GM18873 (cell line): ENCODE measurements at regions not wholly inside any gene's neighbourhood (a gene's known extent, or its start where the extent isn't known, plus 50 kb on each side); places are given as distances from the start of the nearest gene placed in this dataset.

Source experiments
- ATAC-seq: cut with Tn5 transposase; IDR thresholded peaks from one replicate; pipeline ENCODE4 v1.9.1; 2021; ENCODE audit warnings: mild to moderate bottlenecking, moderate library complexity, moderate number of reproducible peaks; ENCODE audit not compliant: unreplicated experiment, low FRiP score

GRCh38 chr4:107255596-107255995 lies 219.5 kb upstream of the DKK2 start:
- no peak for ATAC-seq

GRCh38 chr4:107255114-107255513 lies 219.0 kb upstream of the DKK2 start:
- no peak for ATAC-seq

GRCh38 chr4:107253579-107254068 lies 217.5 kb upstream of the DKK2 start:
- no peak for ATAC-seq

GRCh38 chr4:107253090-107253489 lies 217.0 kb upstream of the DKK2 start:
- no peak for ATAC-seq

GRCh38 chr4:107252571-107252970 lies 216.5 kb upstream of the DKK2 start:
- ATAC-seq: no peak

- ATAC-seq: no peak
These were observed 212.5 kb upstream of the DKK2 start for GRCh38 chr4:107248571-107248970.

GRCh38 chr4:107247738-107248137 lies 211.6 kb upstream of the DKK2 start:
- ATAC-seq: no peak

GRCh38 chr4:107246761-107247160 lies 210.6 kb upstream of the DKK2 start:
- ATAC-seq: no peak

- no peak for ATAC-seq
These were observed 207.1 kb upstream of the DKK2 start for GRCh38 chr4:107243141-107243781.

- no peak for ATAC-seq
These were observed 184.9 kb upstream of the DKK2 start for GRCh38 chr4:107220976-107221375.

GRCh38 chr4:107219681-107220080 lies 183.6 kb upstream of the DKK2 start:
- ATAC-seq: no peak

GRCh38 chr4:107216379-107216778 lies 180.3 kb upstream of the DKK2 start:
- no peak for ATAC-seq

GRCh38 chr4:107215222-107215621 lies 179.1 kb upstream of the DKK2 start:
- ATAC-seq: no peak

GRCh38 chr4:107213880-107214279 lies 177.8 kb upstream of the DKK2 start:
- no peak for ATAC-seq

GRCh38 chr4:107213410-107213809 lies 177.3 kb upstream of the DKK2 start:
- ATAC-seq: no peak

- ATAC-seq: no peak
These were observed 176.5 kb upstream of the DKK2 start for GRCh38 chr4:107212565-107212964.

GRCh38 chr4:107210450-107211239 lies 174.5 kb upstream of the DKK2 start:
- ATAC-seq: no peak

GRCh38 chr4:107203733-107204132 lies 167.6 kb upstream of the DKK2 start:
- ATAC-seq: no peak

- ATAC-seq: no peak
These were observed 166.6 kb upstream of the DKK2 start for GRCh38 chr4:107202744-107203143.

GRCh38 chr4:107197121-107197520 lies 161.0 kb upstream of the DKK2 start:
- no peak for ATAC-seq

- no peak for ATAC-seq
These were observed 160.2 kb upstream of the DKK2 start for GRCh38 chr4:107196312-107196711.

- no peak for ATAC-seq
These were observed 157.9 kb upstream of the DKK2 start for GRCh38 chr4:107194005-107194404.
